MM.1S (cell line): ENCODE measurements at regions not wholly inside any gene's neighbourhood (a gene's known extent, or its start where the extent isn't known, plus 50 kb on each side); places are given as distances from the start of the nearest gene placed in this dataset.

ENCODE experiments used
- CTCF ChIP-seq: fragments of 300-600 bp; sonication (generic); IDR thresholded peaks from 2 replicates; pipeline ENCODE4 v1.5.1; 2016; ENCODE audit warnings: antibody characterized with exemption, low read length, mixed read lengths
- EZH2 ChIP-seq: fragments of 300-600 bp; sonication (generic); optimal IDR thresholded peaks from 2 replicates; pipeline ENCODE3; 2017; ENCODE audit warnings: low read depth, mild to moderate bottlenecking, antibody characterized with exemption, low read length, mixed read lengths

- TF ChIP-seq CTCF = no peak
- no peak for TF ChIP-seq EZH2
Observed at GRCh38 chr7:52249741-52250140, 785.7 kb upstream of the POM121L12 start.
